GM19025 (cell line): ENCODE measurements at regions not wholly inside any gene's neighbourhood (a gene's known extent, or its start where the extent isn't known, plus 50 kb on each side); places are given as distances from the start of the nearest gene placed in this dataset.

Experiments
- ATAC-seq: cut with Tn5 transposase; IDR thresholded peaks from one replicate; pipeline ENCODE4 v1.9.1; 2021; ENCODE audit warnings: mild to moderate bottlenecking, low read depth, moderate library complexity; ENCODE audit not compliant: unreplicated experiment

GRCh38 chr15:98439523-98439942, 208.8 kb upstream of the IGF1R start:
- no peak for ATAC-seq

GRCh38 chr15:98440917-98441316, 207.4 kb upstream of the IGF1R start:
- ATAC-seq: no peak

GRCh38 chr15:98441599-98441998, 206.7 kb upstream of the IGF1R start:
- no peak for ATAC-seq

GRCh38 chr15:98442379-98442833, 205.9 kb upstream of the IGF1R start:
- no peak for ATAC-seq

GRCh38 chr15:98442901-98443300, 205.4 kb upstream of the IGF1R start:
- no peak for ATAC-seq

GRCh38 chr15:98443526-98443925, 204.8 kb upstream of the IGF1R start:
- no peak for ATAC-seq

- ATAC-seq: no peak
These were observed 204.2 kb upstream of the IGF1R start for GRCh38 chr15:98444138-98444537.

GRCh38 chr15:98445315-98445714, 203.0 kb upstream of the IGF1R start:
- no peak for ATAC-seq

- ATAC-seq: no peak
These were observed 202.3 kb upstream of the IGF1R start for GRCh38 chr15:98446083-98446482.

GRCh38 chr15:98447069-98447468, 201.3 kb upstream of the IGF1R start:
- no peak for ATAC-seq

GRCh38 chr15:98451236-98451635, 197.1 kb upstream of the IGF1R start:
- ATAC-seq: no peak

GRCh38 chr15:98452238-98452637, 196.1 kb upstream of the IGF1R start:
- no peak for ATAC-seq

GRCh38 chr15:98455904-98456303, 192.4 kb upstream of the IGF1R start:
- no peak for ATAC-seq

GRCh38 chr15:98476559-98476958, 171.8 kb upstream of the IGF1R start:
- no peak for ATAC-seq

- no peak for ATAC-seq
These were observed 167.5 kb upstream of the IGF1R start for GRCh38 chr15:98480844-98481243.

- no peak for ATAC-seq
These were observed 164.7 kb upstream of the IGF1R start for GRCh38 chr15:98483575-98484130.

GRCh38 chr15:98484914-98485313, 163.4 kb upstream of the IGF1R start:
- ATAC-seq: no peak

GRCh38 chr15:98485451-98485850, 162.9 kb upstream of the IGF1R start:
- no peak for ATAC-seq

GRCh38 chr15:98493966-98494511, 154.3 kb upstream of the IGF1R start:
- ATAC-seq: no peak

- ATAC-seq: no peak
These were observed 147.1 kb upstream of the IGF1R start for GRCh38 chr15:98501192-98501591.

- ATAC-seq: no peak
These were observed 146.7 kb upstream of the IGF1R start for GRCh38 chr15:98501632-98502031.

GRCh38 chr15:98503970-98504369, 144.4 kb upstream of the IGF1R start:
- ATAC-seq: no peak

GRCh38 chr15:98504998-98505397, 143.3 kb upstream of the IGF1R start:
- no peak for ATAC-seq
